NCI-H1417 treated with DMSO at 0.1 percent for 48 hours (cell line): ENCODE measurements at regions not wholly inside any gene's neighbourhood (a gene's known extent, or its start where the extent isn't known, plus 50 kb on each side); places are given as distances from the start of the nearest gene placed in this dataset.

Experiments used
- DNase-seq: peaks from one replicate; lab custom pipeline; 2025; lab: John Stamatoyannopoulos, UW

- no peak for DNase-seq
Observed at GRCh38 chr1:198472997-198473396, 67.5 kb downstream of the ATP6V1G3 start.

- no peak for DNase-seq
Observed at GRCh38 chr1:198472119-198472518, 68.4 kb downstream of the ATP6V1G3 start.

GRCh38 chr1:198467907-198468306 is 72.6 kb downstream of the ATP6V1G3 start:
- DNase-seq, result no peak

DNA sequence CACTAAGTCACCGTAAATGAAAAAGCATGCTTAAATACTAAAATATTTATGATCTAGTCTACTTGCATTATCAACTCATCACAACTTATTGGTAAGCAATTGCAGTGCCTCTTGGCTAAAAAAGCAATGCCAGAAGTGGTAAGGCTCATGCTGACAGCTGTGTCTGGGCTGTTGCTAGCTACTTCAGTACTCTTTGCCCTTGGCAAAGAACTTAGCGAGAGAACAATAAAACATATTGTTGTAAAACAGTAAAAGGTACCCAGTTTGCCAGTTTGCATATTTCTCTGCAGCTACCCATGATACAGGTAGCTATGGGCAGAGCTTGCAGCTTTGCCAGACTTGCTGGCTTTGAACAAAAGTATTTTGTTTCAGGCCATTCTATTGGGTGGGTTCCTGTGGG is 73.1 kb downstream of the ATP6V1G3 start:
- no peak for DNase-seq

DNA sequence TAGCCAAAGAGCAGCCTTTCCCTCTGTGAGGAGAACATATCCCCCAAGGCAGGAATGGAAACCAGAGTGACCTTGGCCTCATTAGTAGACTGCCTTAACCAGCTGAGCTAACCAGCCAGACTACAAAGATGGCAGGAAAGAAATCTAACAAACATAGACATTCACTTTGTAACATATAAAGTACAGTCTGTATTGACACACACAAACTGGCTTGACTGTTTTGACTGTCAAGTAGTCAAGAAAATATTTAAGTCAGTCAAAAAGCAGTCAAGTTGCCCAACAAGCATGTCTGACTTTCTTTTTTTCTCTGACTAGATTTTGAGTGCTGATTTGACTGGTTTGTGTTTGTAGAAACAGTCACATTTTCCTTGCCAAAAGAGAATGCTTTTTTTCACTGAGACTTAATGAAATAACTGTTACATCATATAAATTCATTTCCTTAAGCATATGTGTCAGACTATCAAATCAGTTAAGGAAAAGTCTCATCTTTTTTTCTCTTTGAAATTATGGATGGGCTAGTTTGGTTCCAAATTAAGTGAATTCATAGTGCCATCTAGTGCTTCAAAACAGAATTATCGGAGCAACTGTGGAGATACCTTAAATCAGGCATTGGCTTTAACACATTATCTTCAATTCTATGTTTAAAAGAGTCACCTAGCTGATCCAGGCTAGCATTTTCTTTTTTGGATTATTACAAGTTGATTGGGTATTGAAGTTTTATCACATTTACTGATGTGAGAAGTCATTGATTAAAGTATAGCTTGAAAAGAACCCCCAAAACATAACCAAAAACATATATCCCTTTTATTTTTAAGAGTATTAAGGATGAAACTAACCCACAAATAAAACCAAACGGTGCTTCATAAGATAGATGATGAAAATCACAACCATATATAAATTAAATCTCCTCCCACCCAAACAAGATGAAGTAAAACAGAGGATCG is 75.0 kb downstream of the ATP6V1G3 start:
- peak; percentile 10 for DNase-seq

GRCh38 chr1:198463709-198464108 is 76.8 kb downstream of the ATP6V1G3 start:
- no peak for DNase-seq

DNA sequence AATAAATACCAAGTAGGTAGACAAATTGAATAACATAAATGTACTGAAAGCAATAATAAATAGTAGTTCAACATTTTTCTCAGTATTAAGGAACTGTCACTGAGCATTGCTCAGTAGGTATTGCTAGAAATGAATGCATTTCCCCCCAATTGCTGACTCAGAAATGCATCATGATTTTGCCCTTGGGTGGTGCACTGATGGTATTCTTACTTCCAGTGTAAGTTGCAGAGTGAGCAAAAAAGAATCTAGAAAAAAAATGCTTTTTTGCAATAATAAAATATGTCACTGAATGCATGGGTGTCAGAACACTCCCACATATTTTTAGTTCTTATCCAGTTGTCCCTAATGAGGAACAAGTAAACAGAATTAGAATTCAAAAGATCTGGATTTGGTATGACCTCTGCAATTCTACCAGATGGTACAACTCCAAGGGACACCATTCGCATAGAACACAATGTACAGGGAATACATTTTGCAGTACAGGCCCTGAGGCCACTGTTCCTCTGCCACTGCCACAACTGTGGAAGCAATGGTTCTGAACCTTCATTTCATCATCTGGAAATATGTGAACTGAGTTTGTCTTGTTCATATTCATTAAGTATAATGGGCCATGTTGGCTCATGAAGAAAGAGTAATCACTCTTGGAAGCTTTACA is 78.0 kb downstream of the ATP6V1G3 start:
- no peak for DNase-seq

DNA sequence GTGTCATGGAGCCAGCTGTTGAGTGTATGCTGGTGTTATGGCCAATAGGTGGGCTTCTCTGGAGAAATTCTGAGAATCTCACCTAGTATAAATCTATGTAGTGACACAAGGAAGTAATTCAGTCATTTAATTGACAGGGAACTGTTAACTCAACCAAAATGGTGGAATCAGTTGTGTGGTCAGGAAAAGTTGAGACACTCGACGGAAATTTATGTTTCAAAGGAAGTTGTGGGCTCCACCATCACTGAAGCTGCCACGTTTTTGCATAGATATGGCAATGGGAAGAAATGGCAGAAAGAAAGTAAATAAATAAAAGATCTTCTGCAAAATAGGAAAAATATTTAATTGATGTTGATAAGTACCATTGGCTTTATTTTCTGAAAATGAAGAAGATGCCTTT is 84.5 kb downstream of the ATP6V1G3 start:
- no peak for DNase-seq

- no peak for DNase-seq
Observed at GRCh38 chr1:198449727-198450433, 90.6 kb downstream of the ATP6V1G3 start.

DNA sequence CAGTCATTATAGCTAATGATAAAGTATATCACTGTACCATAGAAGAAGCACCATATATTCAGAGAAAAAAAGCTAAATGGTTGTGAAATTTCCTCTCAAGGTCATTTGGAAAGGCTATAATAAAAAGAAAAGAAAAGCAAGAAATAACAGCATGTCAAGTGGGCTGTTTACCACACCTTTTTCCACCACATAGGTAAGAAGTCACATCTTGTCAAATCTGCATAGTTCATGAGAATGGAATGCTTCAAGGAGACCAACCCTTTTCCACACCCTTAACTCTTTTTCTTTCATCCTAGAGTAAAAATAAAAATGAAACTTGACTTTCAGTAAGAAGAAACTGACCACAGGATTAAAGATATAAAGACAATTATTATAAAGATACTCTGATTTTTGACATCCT is 91.2 kb downstream of the ATP6V1G3 start:
- DNase-seq, result no peak

DNA sequence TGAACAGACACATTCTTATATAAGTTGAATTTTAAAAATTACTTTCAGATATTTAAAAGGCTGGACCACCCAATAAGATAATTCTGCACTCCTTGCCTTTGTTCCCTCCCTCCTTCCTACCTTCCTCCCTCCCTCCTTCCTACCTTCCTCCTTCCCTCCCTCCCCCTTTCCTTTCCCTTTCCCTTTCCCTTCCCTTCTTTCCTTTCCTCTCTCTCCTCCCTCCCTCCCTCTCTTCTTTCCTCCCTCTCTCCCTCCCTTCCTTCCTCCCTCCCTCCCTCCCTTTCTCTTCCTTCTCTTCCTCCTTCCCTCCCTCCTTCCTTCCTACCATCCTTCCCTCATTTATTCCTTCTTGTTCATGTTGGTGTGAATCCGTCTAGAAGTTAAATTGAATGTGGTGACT is 93.0 kb downstream of the ATP6V1G3 start:
- no peak for DNase-seq

DNA sequence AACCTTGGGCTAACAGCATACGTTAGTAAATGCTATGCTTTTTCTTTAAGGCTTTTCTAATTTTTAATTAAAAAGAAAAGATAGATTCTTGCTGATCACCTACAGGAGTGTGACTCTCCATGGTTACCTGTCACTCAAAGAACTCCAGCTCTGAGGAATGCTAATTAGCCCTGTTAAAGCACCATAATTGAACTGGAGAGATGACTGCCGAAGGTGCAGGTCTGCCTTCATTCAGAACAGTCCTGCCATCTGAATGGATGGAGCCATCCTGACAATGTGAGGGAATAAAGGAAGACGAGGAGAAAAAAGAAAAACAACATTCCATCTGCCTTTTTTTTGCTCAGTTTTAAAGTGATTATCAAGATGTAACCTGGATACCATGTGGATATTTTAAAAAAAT is 94.6 kb downstream of the ATP6V1G3 start:
- DNase-seq, result no peak

DNA sequence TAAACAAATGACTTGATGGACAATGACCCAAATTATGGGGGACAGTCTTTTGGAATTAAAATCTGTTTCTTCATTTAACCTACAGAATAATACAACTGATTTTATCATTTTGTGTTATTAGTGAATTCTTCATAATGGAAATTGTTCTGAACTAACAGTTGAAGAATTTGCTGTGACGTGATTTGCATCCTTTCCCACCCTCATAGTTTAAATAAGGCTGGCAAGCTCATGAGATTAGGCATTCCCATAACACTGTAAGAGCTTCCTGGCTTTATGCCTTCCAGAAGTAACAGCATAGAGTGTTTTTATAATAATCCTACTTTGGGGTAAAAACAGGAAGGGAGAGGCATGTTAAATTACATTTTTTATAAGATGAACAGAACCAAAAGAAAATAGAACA is 95.7 kb downstream of the ATP6V1G3 start:
- no peak for DNase-seq

DNA sequence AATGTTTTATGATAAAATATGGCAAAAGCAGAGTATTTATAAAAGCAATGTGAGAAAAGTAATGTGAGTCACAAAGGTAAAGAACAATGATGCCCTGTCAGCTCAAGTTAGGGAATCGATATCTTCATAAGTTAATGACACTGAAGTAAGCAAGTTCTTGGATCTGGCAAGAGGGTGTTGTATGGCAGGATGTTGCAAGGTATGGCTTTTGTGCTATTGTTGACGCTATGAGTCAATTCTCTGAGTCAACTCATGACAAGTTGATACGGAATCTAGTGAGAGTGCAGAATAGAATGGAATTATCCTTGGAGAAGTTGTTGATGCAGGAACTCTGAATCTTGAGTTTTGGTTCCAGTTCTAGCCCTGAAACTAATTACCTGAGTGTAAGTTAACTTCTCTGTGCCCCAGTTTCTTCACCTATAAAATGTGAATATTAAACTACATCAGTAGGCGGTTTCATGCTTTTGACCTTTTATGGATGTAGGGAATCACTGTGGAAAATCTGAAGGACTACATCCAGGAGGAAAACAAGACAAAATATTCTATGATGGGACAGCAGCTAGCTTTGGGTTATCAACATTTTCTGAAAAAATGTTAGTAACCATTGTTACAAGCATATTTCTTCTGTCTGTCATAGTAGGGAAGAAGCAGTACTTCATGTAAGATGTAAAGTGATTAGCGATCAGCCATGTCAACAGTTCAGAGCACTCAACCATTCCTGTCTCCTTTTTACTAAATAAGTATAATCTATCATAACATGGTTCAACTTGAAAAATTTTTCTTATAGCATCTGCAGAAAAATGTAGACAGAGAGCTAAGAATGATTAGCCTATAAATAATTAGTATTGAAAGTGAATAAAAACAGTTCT is 96.9 kb downstream of the ATP6V1G3 start:
- no peak for DNase-seq

DNA sequence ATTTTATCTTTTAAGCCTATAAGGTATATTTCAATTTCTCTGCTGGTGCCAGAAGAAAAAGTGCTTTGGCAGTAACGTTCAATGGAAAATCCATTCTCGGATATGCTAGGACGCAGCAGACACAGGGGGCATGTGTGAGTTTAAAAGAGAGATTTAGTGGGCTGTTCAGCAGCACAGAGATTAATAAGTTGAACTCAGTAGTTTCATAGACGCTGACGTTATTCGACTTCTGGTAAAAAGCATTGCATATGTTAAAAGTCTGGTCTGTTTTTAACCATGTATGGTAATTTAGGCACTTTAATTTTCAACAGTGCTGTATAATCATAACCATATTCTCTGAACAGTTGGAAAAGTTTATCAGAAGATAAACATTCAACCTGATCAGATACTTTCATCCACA is 99.6 kb downstream of the ATP6V1G3 start:
- DNase-seq, result no peak

GRCh38 chr1:198437332-198437731 is 103.1 kb downstream of the ATP6V1G3 start:
- DNase-seq, result no peak

DNA sequence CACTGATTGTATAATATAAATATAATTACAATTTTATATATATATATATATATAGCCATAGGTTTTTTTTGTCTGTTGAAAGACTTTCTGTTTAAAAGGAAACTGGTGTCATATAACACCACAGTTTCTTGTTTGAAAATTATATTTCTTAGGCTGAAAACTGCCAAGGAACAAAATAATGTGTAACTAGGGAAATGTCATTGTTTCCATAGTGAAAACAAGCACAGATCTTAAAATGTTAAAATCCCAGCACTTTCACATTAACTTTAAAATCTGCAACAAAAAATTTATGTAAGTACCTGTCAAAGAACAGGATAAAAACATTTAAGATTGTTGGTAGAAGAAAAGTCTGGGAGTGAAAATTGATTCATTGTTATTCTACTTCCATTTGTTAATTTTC is 104.2 kb downstream of the ATP6V1G3 start:
- DNase-seq, result no peak

- no peak for DNase-seq
Observed at GRCh38 chr1:198435056-198435455, 105.4 kb downstream of the ATP6V1G3 start.

GRCh38 chr1:198424441-198424840 is 116.0 kb downstream of the ATP6V1G3 start:
- no peak for DNase-seq

GRCh38 chr1:198423673-198424072 is 116.8 kb downstream of the ATP6V1G3 start:
- no peak for DNase-seq

DNA sequence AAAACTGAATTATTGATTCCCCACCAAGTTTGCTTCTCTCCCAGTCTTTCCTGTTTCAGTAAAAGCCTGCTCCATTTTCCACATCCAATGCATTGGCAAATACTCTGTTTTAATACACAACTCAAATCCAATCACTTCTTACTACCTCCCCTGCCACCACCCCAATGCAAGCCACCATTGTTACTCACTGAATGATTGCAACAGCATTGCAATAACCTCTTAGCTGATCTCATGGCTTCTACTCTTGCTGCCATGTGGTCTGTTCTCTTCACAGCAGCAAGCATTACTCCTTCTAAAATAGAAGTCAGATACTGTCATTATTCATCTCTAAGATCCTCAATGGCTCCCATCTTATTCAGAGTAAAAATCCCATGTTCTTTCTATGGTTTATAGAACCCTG is 123.4 kb downstream of the ATP6V1G3 start:
- DNase-seq, result no peak

DNA sequence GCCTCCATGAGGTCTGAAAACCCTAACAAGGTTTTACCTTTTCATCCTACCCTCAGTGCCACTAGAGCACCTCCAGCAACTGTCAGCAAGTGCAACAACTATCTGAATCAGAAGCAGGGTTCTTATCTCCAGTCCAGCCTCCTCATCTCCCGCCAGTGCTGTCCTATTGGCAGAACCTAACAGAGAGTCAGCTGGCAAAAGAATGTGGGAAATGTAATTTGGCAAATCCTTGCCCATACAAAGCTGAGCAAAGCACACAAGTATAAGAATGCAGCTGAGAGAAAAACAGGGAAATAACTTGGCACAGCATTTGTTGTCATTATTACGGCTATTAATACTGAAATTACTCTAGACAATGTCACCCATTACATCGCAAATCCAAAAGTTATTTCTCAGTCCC is 124.2 kb downstream of the ATP6V1G3 start:
- no peak for DNase-seq
